ENCODE measurements at regions not wholly inside any gene's neighbourhood (a gene's known extent, or its start where the extent isn't known, plus 50 kb on each side); places are given as distances from the start of the nearest gene placed in this dataset.

DNA sequence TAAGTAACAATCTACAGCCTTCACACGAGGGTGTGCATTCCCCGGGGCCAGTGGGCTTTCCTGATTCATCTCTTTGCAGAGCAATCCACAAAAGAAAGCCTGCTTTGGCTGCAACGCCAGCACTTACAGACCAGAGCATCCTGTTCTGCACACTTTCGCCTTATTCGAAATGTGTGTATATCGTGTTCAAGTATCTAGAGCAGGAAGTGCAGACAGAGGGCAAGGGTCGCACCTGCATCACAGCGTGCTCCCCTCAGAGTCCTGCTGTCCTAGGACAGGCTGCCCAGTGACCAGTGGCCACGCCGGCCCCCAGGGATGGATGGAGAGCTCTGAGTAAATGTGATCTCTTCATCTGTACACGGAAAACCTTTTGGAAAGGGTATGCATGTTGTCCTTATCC, 264.3 kb downstream of the ZNF516 start (continued):
- TF ChIP-seq, protein P1, sequence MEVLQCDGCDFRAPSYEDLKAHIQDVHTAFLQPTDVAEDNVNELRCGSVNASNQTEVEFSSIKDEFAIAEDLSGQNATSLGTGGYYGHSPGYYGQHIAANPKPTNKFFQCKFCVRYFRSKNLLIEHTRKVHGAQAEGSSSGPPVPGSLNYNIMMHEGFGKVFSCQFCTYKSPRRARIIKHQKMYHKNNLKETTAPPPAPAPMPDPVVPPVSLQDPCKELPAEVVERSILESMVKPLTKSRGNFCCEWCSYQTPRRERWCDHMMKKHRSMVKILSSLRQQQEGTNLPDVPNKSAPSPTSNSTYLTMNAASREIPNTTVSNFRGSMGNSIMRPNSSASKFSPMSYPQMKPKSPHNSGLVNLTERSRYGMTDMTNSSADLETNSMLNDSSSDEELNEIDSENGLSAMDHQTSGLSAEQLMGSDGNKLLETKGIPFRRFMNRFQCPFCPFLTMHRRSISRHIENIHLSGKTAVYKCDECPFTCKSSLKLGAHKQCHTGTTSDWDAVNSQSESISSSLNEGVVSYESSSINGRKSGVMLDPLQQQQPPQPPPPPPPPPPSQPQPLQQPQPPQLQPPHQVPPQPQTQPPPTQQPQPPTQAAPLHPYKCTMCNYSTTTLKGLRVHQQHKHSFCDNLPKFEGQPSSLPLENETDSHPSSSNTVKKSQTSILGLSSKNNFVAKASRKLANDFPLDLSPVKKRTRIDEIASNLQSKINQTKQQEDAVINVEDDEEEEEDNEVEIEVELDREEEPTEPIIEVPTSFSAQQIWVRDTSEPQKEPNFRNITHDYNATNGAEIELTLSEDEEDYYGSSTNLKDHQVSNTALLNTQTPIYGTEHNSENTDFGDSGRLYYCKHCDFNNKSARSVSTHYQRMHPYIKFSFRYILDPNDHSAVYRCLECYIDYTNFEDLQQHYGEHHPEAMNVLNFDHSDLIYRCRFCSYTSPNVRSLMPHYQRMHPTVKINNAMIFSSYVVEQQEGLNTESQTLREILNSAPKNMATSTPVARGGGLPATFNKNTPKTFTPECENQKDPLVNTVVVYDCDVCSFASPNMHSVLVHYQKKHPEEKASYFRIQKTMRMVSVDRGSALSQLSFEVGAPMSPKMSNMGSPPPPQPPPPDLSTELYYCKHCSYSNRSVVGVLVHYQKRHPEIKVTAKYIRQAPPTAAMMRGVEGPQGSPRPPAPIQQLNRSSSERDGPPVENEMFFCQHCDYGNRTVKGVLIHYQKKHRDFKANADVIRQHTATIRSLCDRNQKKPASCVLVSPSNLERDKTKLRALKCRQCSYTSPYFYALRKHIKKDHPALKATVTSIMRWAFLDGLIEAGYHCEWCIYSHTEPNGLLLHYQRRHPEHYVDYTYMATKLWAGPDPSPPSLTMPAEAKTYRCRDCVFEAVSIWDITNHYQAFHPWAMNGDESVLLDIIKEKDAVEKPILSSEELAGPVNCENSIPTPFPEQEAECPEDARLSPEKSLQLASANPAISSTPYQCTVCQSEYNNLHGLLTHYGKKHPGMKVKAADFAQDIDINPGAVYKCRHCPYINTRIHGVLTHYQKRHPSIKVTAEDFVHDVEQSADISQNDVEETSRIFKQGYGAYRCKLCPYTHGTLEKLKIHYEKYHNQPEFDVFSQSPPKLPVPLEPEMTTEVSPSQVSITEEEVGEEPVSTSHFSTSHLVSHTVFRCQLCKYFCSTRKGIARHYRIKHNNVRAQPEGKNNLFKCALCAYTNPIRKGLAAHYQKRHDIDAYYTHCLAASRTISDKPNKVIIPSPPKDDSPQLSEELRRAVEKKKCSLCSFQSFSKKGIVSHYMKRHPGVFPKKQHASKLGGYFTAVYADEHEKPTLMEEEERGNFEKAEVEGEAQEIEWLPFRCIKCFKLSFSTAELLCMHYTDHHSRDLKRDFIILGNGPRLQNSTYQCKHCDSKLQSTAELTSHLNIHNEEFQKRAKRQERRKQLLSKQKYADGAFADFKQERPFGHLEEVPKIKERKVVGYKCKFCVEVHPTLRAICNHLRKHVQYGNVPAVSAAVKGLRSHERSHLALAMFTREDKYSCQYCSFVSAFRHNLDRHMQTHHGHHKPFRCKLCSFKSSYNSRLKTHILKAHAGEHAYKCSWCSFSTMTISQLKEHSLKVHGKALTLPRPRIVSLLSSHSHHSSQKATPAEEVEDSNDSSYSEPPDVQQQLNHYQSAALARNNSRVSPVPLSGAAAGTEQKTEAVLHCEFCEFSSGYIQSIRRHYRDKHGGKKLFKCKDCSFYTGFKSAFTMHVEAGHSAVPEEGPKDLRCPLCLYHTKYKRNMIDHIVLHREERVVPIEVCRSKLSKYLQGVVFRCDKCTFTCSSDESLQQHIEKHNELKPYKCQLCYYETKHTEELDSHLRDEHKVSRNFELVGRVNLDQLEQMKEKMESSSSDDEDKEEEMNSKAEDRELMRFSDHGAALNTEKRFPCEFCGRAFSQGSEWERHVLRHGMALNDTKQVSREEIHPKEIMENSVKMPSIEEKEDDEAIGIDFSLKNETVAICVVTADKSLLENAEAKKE (CRISPR knock-in tag; IDR thresholded peaks at IDR 0.05) = no peak
- no peak for TF ChIP-seq NANOG (IDR thresholded peaks at IDR 0.05; ENCODE audit: borderline replicate concordance)
- no peak for TF ChIP-seq ZNF331 (CRISPR knock-in tag; IDR thresholded peaks at IDR 0.05; ENCODE audit: low read depth)
- no peak for TF ChIP-seq CREB1 (CRISPR knock-in tag; IDR thresholded peaks at IDR 0.05; ENCODE audit: low read depth)
- no peak for TF ChIP-seq JUNB (IDR thresholded peaks at IDR 0.05; ENCODE audit: unreplicated experiment)
- TF ChIP-seq, protein P2, sequence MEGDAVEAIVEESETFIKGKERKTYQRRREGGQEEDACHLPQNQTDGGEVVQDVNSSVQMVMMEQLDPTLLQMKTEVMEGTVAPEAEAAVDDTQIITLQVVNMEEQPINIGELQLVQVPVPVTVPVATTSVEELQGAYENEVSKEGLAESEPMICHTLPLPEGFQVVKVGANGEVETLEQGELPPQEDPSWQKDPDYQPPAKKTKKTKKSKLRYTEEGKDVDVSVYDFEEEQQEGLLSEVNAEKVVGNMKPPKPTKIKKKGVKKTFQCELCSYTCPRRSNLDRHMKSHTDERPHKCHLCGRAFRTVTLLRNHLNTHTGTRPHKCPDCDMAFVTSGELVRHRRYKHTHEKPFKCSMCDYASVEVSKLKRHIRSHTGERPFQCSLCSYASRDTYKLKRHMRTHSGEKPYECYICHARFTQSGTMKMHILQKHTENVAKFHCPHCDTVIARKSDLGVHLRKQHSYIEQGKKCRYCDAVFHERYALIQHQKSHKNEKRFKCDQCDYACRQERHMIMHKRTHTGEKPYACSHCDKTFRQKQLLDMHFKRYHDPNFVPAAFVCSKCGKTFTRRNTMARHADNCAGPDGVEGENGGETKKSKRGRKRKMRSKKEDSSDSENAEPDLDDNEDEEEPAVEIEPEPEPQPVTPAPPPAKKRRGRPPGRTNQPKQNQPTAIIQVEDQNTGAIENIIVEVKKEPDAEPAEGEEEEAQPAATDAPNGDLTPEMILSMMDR (conservative IDR thresholded peaks at IDR 0.05; ENCODE audit: low read depth in 2 of 2) = no peak
- TF ChIP-seq, protein P3, sequence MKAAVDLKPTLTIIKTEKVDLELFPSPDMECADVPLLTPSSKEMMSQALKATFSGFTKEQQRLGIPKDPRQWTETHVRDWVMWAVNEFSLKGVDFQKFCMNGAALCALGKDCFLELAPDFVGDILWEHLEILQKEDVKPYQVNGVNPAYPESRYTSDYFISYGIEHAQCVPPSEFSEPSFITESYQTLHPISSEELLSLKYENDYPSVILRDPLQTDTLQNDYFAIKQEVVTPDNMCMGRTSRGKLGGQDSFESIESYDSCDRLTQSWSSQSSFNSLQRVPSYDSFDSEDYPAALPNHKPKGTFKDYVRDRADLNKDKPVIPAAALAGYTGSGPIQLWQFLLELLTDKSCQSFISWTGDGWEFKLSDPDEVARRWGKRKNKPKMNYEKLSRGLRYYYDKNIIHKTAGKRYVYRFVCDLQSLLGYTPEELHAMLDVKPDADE (IDR thresholded peaks at IDR 0.05) = no peak
- no peak for TF ChIP-seq EZH2phosphoT487 (IDR thresholded peaks at IDR 0.05; ENCODE audit: unreplicated experiment)
- TF ChIP-seq STAT1 (IDR thresholded peaks at IDR 0.05; ENCODE audit: unreplicated experiment) = no peak
- TF ChIP-seq EZH2 (IDR thresholded peaks at IDR 0.05; ENCODE audit: low read depth, unreplicated experiment) = no peak

Data from GM23338 (cell line).